ENCODE measurements at regions not wholly inside any gene's neighbourhood (a gene's known extent, or its start where the extent isn't known, plus 50 kb on each side); places are given as distances from the start of the nearest gene placed in this dataset.
"Not testable (repeated sequence)": the region's sequence is repeated elsewhere in the genome, so short reads cannot be mapped to it uniquely, and the experiment has no call there.

GRCh38 chrX:7638078-7638710 lies 204.8 kb upstream of the VCX start:
- no peak for DNase-seq (ENCODE audit: low spot score)

GRCh38 chrX:7637066-7637465 lies 205.9 kb upstream of the VCX start:
- DNase-seq (ENCODE audit: low spot score): no peak

- DNase-seq (ENCODE audit: low spot score): peak; percentile 2
These were observed 207.4 kb upstream of the VCX start for GRCh38 chrX:7635604-7636003.

- DNase-seq (ENCODE audit: low spot score): no peak
These were observed 222.4 kb upstream of the VCX start for GRCh38 chrX:7620560-7620959.

GRCh38 chrX:7617994-7618393 lies 225.0 kb upstream of the VCX start:
- no peak for DNase-seq (ENCODE audit: low spot score)

GRCh38 chrX:7614616-7615015 lies 228.4 kb upstream of the VCX start:
- no peak for DNase-seq (ENCODE audit: low spot score)

GRCh38 chrX:7608625-7609024 lies 234.3 kb upstream of the VCX start:
- not testable (repeated sequence) for DNase-seq (ENCODE audit: low spot score)

- DNase-seq (ENCODE audit: low spot score): no peak
These were observed 236.8 kb upstream of the VCX start for GRCh38 chrX:7606039-7606652.

GRCh38 chrX:7603387-7603786 lies 239.6 kb upstream of the VCX start:
- DNase-seq (ENCODE audit: low spot score): no peak

- no peak for DNase-seq (ENCODE audit: low spot score)
These were observed 246.1 kb upstream of the VCX start for GRCh38 chrX:7596822-7597221.

GRCh38 chrX:7593370-7593769 lies 249.6 kb upstream of the VCX start:
- not testable (repeated sequence) for DNase-seq (ENCODE audit: low spot score)

GRCh38 chrX:7586126-7586525 lies 256.8 kb upstream of the VCX start:
- peak; percentile 5 for DNase-seq (ENCODE audit: low spot score)

GRCh38 chrX:7582191-7582590 lies 260.8 kb upstream of the VCX start:
- DNase-seq (ENCODE audit: low spot score): peak; percentile 56

- DNase-seq (ENCODE audit: low spot score): no peak
These were observed 262.8 kb upstream of the VCX start for GRCh38 chrX:7580127-7580526.

- peak; percentile 4 for DNase-seq (ENCODE audit: low spot score)
These were observed 268.6 kb upstream of the VCX start for GRCh38 chrX:7574325-7574724.

- DNase-seq (ENCODE audit: low spot score): no peak
These were observed 272.4 kb upstream of the VCX start for GRCh38 chrX:7570432-7571029.

- no peak for DNase-seq (ENCODE audit: low spot score)
These were observed 274.4 kb upstream of the VCX start for GRCh38 chrX:7568597-7568996.

- DNase-seq (ENCODE audit: low spot score): no peak
These were observed 274.8 kb upstream of the VCX start for GRCh38 chrX:7568130-7568529.

- no peak for DNase-seq (ENCODE audit: low spot score)
These were observed 290.2 kb upstream of the VCX start for GRCh38 chrX:7552760-7553159.

GRCh38 chrX:7546551-7547080 lies 296.4 kb upstream of the VCX start:
- DNase-seq (ENCODE audit: low spot score): no peak

GRCh38 chrX:7545564-7545963 lies 297.4 kb upstream of the VCX start:
- no peak for DNase-seq (ENCODE audit: low spot score)

GRCh38 chrX:7542587-7543380 lies 300.2 kb upstream of the VCX start:
- no peak for DNase-seq (ENCODE audit: low spot score)

Data from H4 (cell line).